Brain microvascular endothelial cell (primary cell): ENCODE measurements at regions not wholly inside any gene's neighbourhood (a gene's known extent, or its start where the extent isn't known, plus 50 kb on each side); places are given as distances from the start of the nearest gene placed in this dataset.

Experiments
- DNase-seq: peaks from one replicate; pipeline ENCODE4 v3.0.0-alpha.2; 2020
- H3K27ac ChIP-seq: fragments of 250-450 bp; sonication (Bioruptor Pico); 2 replicates; pipeline ENCODE4 v1.5.1; 2020; ENCODE audit warnings: mild to moderate bottlenecking, moderate library complexity
- H3K27me3 ChIP-seq: fragments of 250-450 bp; sonication (Bioruptor Pico); replicated peaks from 2 replicates; pipeline ENCODE4 v1.5.1; 2020; ENCODE audit warnings: mild to moderate bottlenecking
- H3K36me3 ChIP-seq: fragments of 250-450 bp; sonication (Bioruptor Pico); replicated peaks from 2 replicates; pipeline ENCODE4 v1.5.1; 2020; ENCODE audit warnings: mild to moderate bottlenecking
- H3K4me3 ChIP-seq: 2 replicates; pipeline ENCODE4 v1.5.1; 2011; ENCODE audit warnings: low read depth, mild to moderate bottlenecking, control low read depth, low read length, moderate library complexity
- CTCF ChIP-seq: IDR thresholded peaks from 2 replicates; pipeline ENCODE4 v1.5.1; 2011; ENCODE audit warnings: low read depth, mild to moderate bottlenecking, moderate library complexity, low read length, control low read depth, inconsistent platforms; ENCODE audit errors: missing control alignments
- in situ Hi-C: cut with HindIII; loops from 2 replicates; pipeline ENCODE4 v1.10.0; 2017; ENCODE audit warnings: low sequenced_read_pairs, low pct_ligation_motif_present

- DNase-seq = no peak
- Histone ChIP-seq H3K27me3 (no peaks in the 10 kb centered on the region), H3K27ac (no peak overlapping the region), H3K36me3 (no peaks in the 10 kb centered on the region), H3K4me3 (no peak overlapping the region)
- in situ Hi-C loops = no loop called here
- TF ChIP-seq CTCF = no peak
Observed at GRCh38 chr12:107543416-107543815, 142.2 kb upstream of the PWP1 start.

- no peak for TF ChIP-seq CTCF
- H3K27ac ChIP-seq = no peak overlapping the region
Observed at GRCh38 chr12:107543841-107544240, 141.8 kb upstream of the PWP1 start.

GRCh38 chr12:107544937-107545336 is 140.7 kb upstream of the PWP1 start:
- TF ChIP-seq CTCF = no peak
- H3K4me3 ChIP-seq = no peak overlapping the region
- no peak for DNase-seq

More at GRCh38 chr12:107543841-107544240, 141.8 kb upstream of the PWP1 start:
- H3K27me3 ChIP-seq = no peaks in the 10 kb centered on the region
- DNase-seq = no peak
- in situ Hi-C loops = no loop called here
- no peaks in the 10 kb centered on the region for H3K36me3 ChIP-seq
- no peak overlapping the region for H3K4me3 ChIP-seq

GRCh38 chr12:107545737-107546353 is 139.8 kb upstream of the PWP1 start:
- in situ Hi-C loops = no loop called here
- no peaks in the 10 kb centered on the region for H3K27me3 ChIP-seq

More at GRCh38 chr12:107544937-107545336, 140.7 kb upstream of the PWP1 start:
- in situ Hi-C loops = no loop called here
- Histone ChIP-seq H3K27ac (no peak overlapping the region), H3K36me3 (no peaks in the 10 kb centered on the region), H3K27me3 (no peaks in the 10 kb centered on the region)

GRCh38 chr12:107547389-107547788 is 138.2 kb upstream of the PWP1 start:
- Histone ChIP-seq H3K36me3 (no peaks in the 10 kb centered on the region), H3K27ac (no peak overlapping the region), H3K27me3 (no peaks in the 10 kb centered on the region), H3K4me3 (no peak overlapping the region)
- no peak for TF ChIP-seq CTCF
- in situ Hi-C loops = no loop called here
- DNase-seq = no peak

More at GRCh38 chr12:107545737-107546353, 139.8 kb upstream of the PWP1 start:
- Histone ChIP-seq H3K27ac (no peak overlapping the region), H3K36me3 (no peaks in the 10 kb centered on the region), H3K4me3 (no peak overlapping the region)
- no peak for TF ChIP-seq CTCF
- DNase-seq = no peak
